HCT116 (cell line): ENCODE measurements at regions not wholly inside any gene's neighbourhood (a gene's known extent, or its start where the extent isn't known, plus 50 kb on each side); places are given as distances from the start of the nearest gene placed in this dataset.

Experiments used
- ATAC-seq: fragments of 200-7000 bp; cut with Tn5 transposase; 2 replicates; pipeline ENCODE4 v1.9.1; 2020; ENCODE audit warnings: mild to moderate bottlenecking, moderate library complexity
- BruUV-seq: library from RNA; stranded (reverse); fragments of 400-500 nt; replicated peaks from 2 replicates; lab custom pipeline; 2021; lab: Mats Ljungman, UMichigan
- CTCF ChIA-PET: fragments of 300-600 bp; sonication (Branson Sonifier 250); formaldehyde crosslinking; loops from one replicate; lab custom pipeline; 2021; ENCODE audit warnings: antibody characterized with exemption; lab: Charles Lee
- POLR2A ChIA-PET: fragments of 300-600, 350-600 bp; sonication (Branson Sonifier 250); formaldehyde crosslinking; loops from one replicate; lab custom pipeline; 2021; ENCODE audit warnings: antibody characterized with exemption; lab: Charles Lee
- RAD21 ChIA-PET, 2 experiments: fragments of 300-600 bp; sonication (Branson Sonifier 250); formaldehyde crosslinking; loops; one replicate each; lab custom pipeline; 2023; ENCODE audit warnings: low total read pairs in 2 of 2; ENCODE audit not compliant: uncharacterized antibody in 2 of 2, unreplicated experiment in 2 of 2, low non-redundant PET in 1 of 2; lab: Charles Lee
- DNase-seq: peaks from one replicate; pipeline ENCODE4 v3.0.0-alpha.2; 2010; ENCODE audit warnings: low read depth, low spot score
- H2AFZ ChIP-seq: fragments of 200-600 bp; shearing (Covaris generic), sonication (generic); 2 replicates; pipeline ENCODE4 v1.6.1; 2017; ENCODE audit warnings: low read depth, mixed run types, mixed read lengths, antibody characterized with exemption, low read length; ENCODE audit not compliant: poor library complexity, severe bottlenecking
- H3K27ac ChIP-seq: 2 replicates; pipeline ENCODE4 v1.5.1; 2012; ENCODE audit warnings: low read depth, low read length
- H3K27me3 ChIP-seq: fragments of 200-600 bp; sonication (generic); 2 replicates; pipeline ENCODE4 v1.6.1; 2016; ENCODE audit warnings: mixed run types, low read length, mixed read lengths; ENCODE audit not compliant: insufficient read depth
- H3K36me3 ChIP-seq, 2 experiments: fragments of 200-500 bp in 1 of 2; fragments of 200-600 bp in 1 of 2; sonication (Bioruptor generic) in 1 of 2; sonication (generic) in 1 of 2; 2 replicates each; pipeline versions ENCODE4 v1.5.1 to v1.6.1; 2014 to 2016; ENCODE audit warnings: low read length in 2 of 2, inconsistent platforms in 1 of 2, mixed read lengths in 1 of 2, mixed run types in 1 of 2; ENCODE audit not compliant: insufficient read depth in 2 of 2, control insufficient read depth in 1 of 2
- H3K4me1 ChIP-seq, 2 experiments: fragments of 200-600 bp in 1 of 2; sonication (generic) in 1 of 2; 2 replicates each; pipeline versions ENCODE4 v1.5.1 to v1.6.1; 2012 to 2017; ENCODE audit warnings: low read length in 2 of 2, inconsistent platforms in 1 of 2, mild to moderate bottlenecking in 1 of 2, mixed read lengths in 1 of 2, mixed run types in 1 of 2, moderate library complexity in 1 of 2; ENCODE audit not compliant: insufficient read depth in 2 of 2, control insufficient read depth in 1 of 2
- H3K4me2 ChIP-seq: fragments of 200-600 bp; sonication (generic); 2 replicates; pipeline ENCODE4 v1.6.1; 2017; ENCODE audit warnings: mixed run types, low read length, mixed read lengths
- H3K4me3 ChIP-seq, 2 experiments: fragments of 200-600 bp in 1 of 2; sonication (generic) in 1 of 2; replicated peaks in 1 of 2; 2 replicates each; pipeline ENCODE4 v1.5.1; 2011 to 2016; ENCODE audit warnings: low read length in 2 of 2, control low read depth in 1 of 2, low read depth in 1 of 2, mild to moderate bottlenecking in 1 of 2, mixed read lengths in 1 of 2, mixed run types in 1 of 2
- H3K79me2 ChIP-seq: fragments of 200-600 bp; sonication (generic); 2 replicates; pipeline ENCODE4 v1.6.1; 2017; ENCODE audit warnings: mild to moderate bottlenecking, mixed run types, low read length, moderate library complexity, mixed read lengths; ENCODE audit not compliant: insufficient read depth
- H3K9ac ChIP-seq: fragments of 200-600 bp; sonication (generic); 2 replicates; pipeline ENCODE4 v1.6.1; 2016; ENCODE audit warnings: low read length, mixed read lengths
- H3K9me2 ChIP-seq: fragments of 200-600 bp; sonication (generic), shearing (Covaris generic); 2 replicates; pipeline ENCODE4 v1.6.1; 2017; ENCODE audit warnings: mixed run types, mild to moderate bottlenecking, moderate library complexity; ENCODE audit not compliant: insufficient read depth
- H3K9me3 ChIP-seq, 2 experiments: fragments of 200-500 bp in 1 of 2; fragments of 200-600 bp in 1 of 2; sonication (Bioruptor generic) in 1 of 2; sonication (generic) in 1 of 2; 2 replicates each; pipeline ENCODE4 v1.6.1; 2014 to 2017; ENCODE audit warnings: low read length in 2 of 2, mixed read lengths in 2 of 2, inconsistent platforms in 1 of 2, low read depth in 1 of 2, mild to moderate bottlenecking in 1 of 2, mixed run types in 1 of 2, moderate library complexity in 1 of 2; ENCODE audit not compliant: control insufficient read depth in 1 of 2, insufficient read depth in 1 of 2
- H4K20me1 ChIP-seq: fragments of 200-600 bp; sonication (generic), shearing (Covaris generic); 2 replicates; pipeline ENCODE4 v1.6.1; 2017; ENCODE audit warnings: mixed run types, mild to moderate bottlenecking, moderate library complexity; ENCODE audit not compliant: insufficient read depth
- ATF3 ChIP-seq: IDR thresholded peaks from 2 replicates; pipeline ENCODE4 v1.6.1; 2012
- CBX3 ChIP-seq: IDR thresholded peaks from 2 replicates; pipeline ENCODE4 v1.6.1; 2012; ENCODE audit warnings: low read depth
- CEBPB ChIP-seq: IDR thresholded peaks from 2 replicates; pipeline ENCODE4 v1.6.1; 2012; ENCODE audit warnings: low read depth
- MAX ChIP-seq: IDR thresholded peaks from 2 replicates; pipeline ENCODE4 v1.6.1; 2012
- POLR2AphosphoS5 ChIP-seq: IDR thresholded peaks from 2 replicates; pipeline ENCODE4 v1.6.1; 2011; ENCODE audit warnings: mild to moderate bottlenecking, low read depth, low read length, moderate library complexity
- SIN3A ChIP-seq: IDR thresholded peaks from 2 replicates; pipeline ENCODE4 v1.6.1; 2012; ENCODE audit warnings: low read depth
- TCF7L2 ChIP-seq: IDR thresholded peaks from 2 replicates; pipeline ENCODE4 v1.7.0; 2011; ENCODE audit warnings: borderline replicate concordance, inconsistent platforms; ENCODE audit not compliant: insufficient read depth, insufficient read length; ENCODE audit errors: extremely low read depth
- ZBTB33 ChIP-seq: IDR thresholded peaks from 2 replicates; pipeline ENCODE4 v1.6.1; 2011; ENCODE audit warnings: mild to moderate bottlenecking, low read length, moderate library complexity; ENCODE audit not compliant: insufficient replicate concordance; ENCODE audit errors: extremely low read depth
- intact Hi-C: fragments of 100-400 bp; cut with micrococcal nuclease; formaldehyde crosslinking; loops from 2 replicates; pipeline ENCODE4 v1.10.0; 2022

- H3K36me3 ChIP-seq: no peaks in the 10 kb centered on the region
- no peak overlapping the region for H3K9ac ChIP-seq
- DNase-seq (no peak), ATAC-seq (no peak)
- CTCF ChIA-PET: no interaction called here
- TF ChIP-seq CBX3: no peak
- no peak for TF ChIP-seq MAX
- no peak for TF ChIP-seq TCF7L2
- no peak for TF ChIP-seq POLR2AphosphoS5
- TF ChIP-seq CEBPB: no peak
- no peaks in the 10 kb centered on the region for H4K20me1 ChIP-seq
- H3K9me2 ChIP-seq: no peaks in the 10 kb centered on the region
- H3K4me3 ChIP-seq: no peak overlapping the region
- intact Hi-C loops: no loop called here
- H3K27ac ChIP-seq: no peak overlapping the region
- BruUV-seq: no TSS peak
- H3K9me3 ChIP-seq: peaks cover 0 to 6% of the 10 kb centered on the region in 2 experiments; a peak in 2 of 4 replicates
- H3K27me3 ChIP-seq: no peaks in the 10 kb centered on the region
- H3K4me1 ChIP-seq: no peaks in the 10 kb centered on the region
- H3K4me2 ChIP-seq: no peak overlapping the region
- H2AFZ ChIP-seq: no peak overlapping the region
- H3K79me2 ChIP-seq: no peaks in the 10 kb centered on the region
- RAD21 ChIA-PET: no interaction called here
- POLR2A ChIA-PET: no interaction called here
Observed at GRCh38 chr2:66824926-66825325, 390.0 kb downstream of the MEIS1 start.

- intact Hi-C loops: no loop called here
- CTCF ChIA-PET: no interaction called here
- Histone ChIP-seq H3K4me3 (no peak overlapping the region), H3K36me3 (no peaks in the 10 kb centered on the region), H3K9ac (no peak overlapping the region), H4K20me1 (no peaks in the 10 kb centered on the region), H2AFZ (no peak overlapping the region), H3K27me3 (no peaks in the 10 kb centered on the region), H3K9me2 (no peaks in the 10 kb centered on the region), H3K4me2 (no peak overlapping the region), H3K27ac (no peak overlapping the region), H3K79me2 (no peaks in the 10 kb centered on the region), H3K4me1 (no peaks in the 10 kb centered on the region), H3K9me3 (peaks cover 0 to 3% of the 10 kb centered on the region in 2 experiments; a peak in 2 of 4 replicates)
- no peak for DNase-seq
- no peak for ATAC-seq
- RAD21 ChIA-PET: no interaction called here
- BruUV-seq: no TSS peak
- POLR2A ChIA-PET: no interaction called here
- TF ChIP-seq CBX3 (no peak), ATF3 (no peak), ZBTB33 (no peak), SIN3A (no peak)
Observed at GRCh38 chr2:66827851-66828250, 392.9 kb downstream of the MEIS1 start.
